NCI-H2107 treated with DMSO at 0.1 percent for 48 hours (cell line): ENCODE measurements at regions not wholly inside any gene's neighbourhood (a gene's known extent, or its start where the extent isn't known, plus 50 kb on each side); places are given as distances from the start of the nearest gene placed in this dataset.

Source experiments
- DNase-seq: peaks from one replicate; lab custom pipeline; 2025; ENCODE audit not compliant: unreplicated experiment; lab: John Stamatoyannopoulos, UW

DNA sequence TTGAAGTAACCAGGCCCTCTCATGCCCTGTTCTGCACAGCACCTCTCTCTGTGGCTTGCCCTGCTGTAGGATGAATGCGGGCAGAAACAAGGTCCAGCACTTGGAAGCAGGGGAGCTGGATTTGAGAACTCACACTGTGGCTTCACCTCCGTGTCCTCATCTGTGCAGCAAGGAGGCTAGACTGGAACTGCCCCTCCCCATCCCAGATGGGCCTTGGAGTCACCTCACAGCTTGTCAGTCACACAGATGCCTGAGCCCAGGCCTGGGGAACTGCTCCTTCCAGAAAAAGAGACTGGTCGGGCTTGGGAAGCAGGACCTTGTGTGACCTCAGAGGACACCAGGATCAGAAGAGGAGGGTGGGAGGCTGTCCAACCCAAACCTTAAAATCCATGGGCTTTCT lies 180.8 kb downstream of the CCT6B start:
- DNase-seq, result no peak

- no peak for DNase-seq
Measured at GRCh38 chr17:34776456-34777443, 184.5 kb downstream of the CCT6B start.

DNA sequence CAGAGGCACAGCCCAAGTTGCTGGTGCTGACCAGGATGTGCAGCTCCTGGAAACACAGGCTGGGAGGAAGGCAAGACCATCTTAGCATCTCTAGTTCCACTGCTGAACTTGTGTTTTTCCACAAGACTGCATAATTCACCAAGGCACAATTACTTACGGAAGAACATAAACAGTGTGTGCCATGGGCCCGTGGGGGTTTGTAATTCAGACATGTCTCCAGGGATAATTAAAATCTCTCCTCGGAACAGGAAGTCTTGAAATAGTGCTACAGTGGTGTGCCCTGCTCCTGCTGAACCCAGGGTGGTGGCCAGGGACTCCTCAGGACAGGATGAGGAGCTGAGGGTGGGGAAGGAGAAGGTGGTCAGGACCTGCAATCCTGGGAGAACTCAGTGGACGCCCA lies 188.2 kb downstream of the CCT6B start:
- no peak for DNase-seq

DNA sequence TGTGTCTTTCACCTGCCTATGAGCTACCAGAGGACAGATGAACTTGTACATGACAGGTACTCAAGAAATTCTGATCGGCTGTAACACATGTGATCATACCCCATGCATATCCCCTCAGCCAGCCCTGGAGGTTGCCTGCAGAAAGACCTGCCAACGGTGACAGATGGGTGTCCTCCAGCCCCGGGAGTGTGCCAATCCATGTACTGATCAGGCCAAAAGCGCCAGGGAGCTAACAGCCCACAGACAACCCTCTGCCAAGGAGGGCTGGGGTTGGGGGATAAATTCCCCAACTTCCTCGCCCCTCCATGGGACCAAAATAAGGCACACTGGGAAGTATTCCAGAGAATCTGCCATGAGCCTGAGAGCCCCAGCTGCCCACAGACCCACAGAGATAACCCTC lies 189.4 kb downstream of the CCT6B start:
- DNase-seq, result no peak

- DNase-seq, result no peak
Measured at GRCh38 chr17:34770586-34770985, 190.7 kb downstream of the CCT6B start.

GRCh38 chr17:34769899-34770298 lies 190.5 kb downstream of the TMEM132E start:
- no peak for DNase-seq

- DNase-seq, result no peak
Measured at GRCh38 chr17:34769049-34769448, 189.7 kb downstream of the TMEM132E start.

- DNase-seq, result no peak
Measured at GRCh38 chr17:34765291-34765690, 185.9 kb downstream of the TMEM132E start.

- DNase-seq, result no peak
Measured at GRCh38 chr17:34764716-34765115, 185.3 kb downstream of the TMEM132E start.

DNA sequence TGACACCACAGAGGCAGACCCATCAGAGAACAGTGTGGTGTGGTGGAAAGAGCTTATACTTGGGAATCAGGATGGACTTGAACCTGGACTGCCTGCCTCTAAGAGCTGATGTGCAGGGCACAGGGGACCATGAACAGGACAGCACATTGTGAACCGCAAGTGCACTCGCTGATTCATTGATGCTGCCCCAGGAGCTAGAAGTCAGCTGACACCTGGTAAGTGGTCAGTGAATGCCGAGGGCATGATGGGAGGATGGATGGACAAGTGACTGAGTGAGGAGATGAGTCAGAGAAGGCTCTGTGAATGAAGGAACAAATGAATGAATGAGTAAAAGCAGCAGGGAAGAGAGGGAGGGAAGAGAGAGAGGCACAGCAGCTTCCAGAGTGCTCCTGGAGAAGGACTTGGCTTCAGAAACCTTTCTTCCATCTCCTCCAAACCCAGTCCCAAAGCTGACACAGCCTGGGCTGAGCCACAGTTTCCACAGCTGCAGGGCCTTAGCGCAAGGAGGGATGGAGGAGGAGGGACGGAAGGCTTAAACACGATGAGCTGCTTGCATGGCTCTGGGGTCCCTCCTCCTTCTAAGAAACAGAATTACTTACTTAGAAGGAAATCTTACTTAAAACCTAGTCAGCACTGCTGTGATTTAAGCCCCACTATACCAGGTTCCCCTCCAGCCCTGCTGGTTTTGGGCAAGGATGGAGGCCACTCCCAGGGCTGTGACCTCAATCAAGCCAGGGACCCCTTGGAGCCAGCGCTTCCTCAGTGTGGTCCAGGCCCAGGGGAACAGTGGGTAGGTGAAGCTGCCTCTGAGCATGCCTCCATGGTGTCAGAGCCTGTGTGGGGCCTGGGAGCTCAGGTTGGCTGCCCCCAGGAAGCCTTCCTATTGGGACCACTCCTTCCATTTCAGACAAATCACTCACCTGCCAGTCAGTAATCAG lies 184.6 kb downstream of the TMEM132E start:
- DNase-seq, result no peak

- DNase-seq, result no peak
Measured at GRCh38 chr17:34762078-34762477, 182.7 kb downstream of the TMEM132E start.

DNA sequence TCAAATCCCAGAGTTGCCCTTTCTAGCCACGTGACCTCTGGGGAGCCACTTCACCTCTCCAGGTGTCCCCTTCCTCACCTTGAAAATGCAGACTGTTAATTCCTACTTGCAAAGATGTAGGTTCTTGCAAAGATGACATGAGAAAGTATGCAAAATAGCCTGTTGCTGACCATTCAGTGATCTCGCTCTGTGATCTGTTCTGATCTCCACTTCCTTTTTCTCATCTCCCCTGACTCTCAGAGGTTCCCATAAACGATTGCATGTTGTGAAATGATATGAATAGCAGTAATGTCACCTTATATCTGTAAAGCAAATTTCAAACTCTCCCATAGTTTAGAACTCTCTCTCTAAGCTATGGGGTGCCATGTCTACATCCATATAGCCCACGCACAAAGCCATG lies 182.3 kb downstream of the TMEM132E start:
- DNase-seq, result no peak

GRCh38 chr17:34760931-34761495 lies 181.6 kb downstream of the TMEM132E start:
- DNase-seq, result no peak

- DNase-seq, result no peak
Measured at GRCh38 chr17:34758718-34759117, 179.3 kb downstream of the TMEM132E start.

DNA sequence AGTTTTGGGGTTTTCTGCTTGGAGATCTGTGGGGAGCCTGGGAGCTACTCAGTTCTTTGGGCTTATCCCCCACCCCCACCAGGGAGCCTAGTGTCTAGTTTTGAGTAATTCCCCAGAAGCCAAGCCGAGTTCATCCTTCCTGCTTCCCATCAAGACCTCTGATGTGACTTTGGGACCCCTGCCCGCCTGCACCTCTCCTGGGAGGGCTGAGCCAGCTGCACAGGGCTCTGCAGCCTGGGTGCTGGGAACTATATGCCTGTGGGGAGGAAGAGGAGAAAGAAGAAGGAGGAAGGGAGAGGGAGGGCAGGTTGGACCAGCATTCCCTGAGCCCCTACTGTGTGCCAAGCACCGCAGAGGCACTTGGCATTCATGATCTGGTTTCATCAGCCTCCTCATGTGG lies 178.9 kb downstream of the TMEM132E start:
- no peak for DNase-seq

- DNase-seq, result no peak
Measured at GRCh38 chr17:34757611-34758010, 178.2 kb downstream of the TMEM132E start.

- DNase-seq, result no peak
Measured at GRCh38 chr17:34757106-34757505, 177.7 kb downstream of the TMEM132E start.

DNA sequence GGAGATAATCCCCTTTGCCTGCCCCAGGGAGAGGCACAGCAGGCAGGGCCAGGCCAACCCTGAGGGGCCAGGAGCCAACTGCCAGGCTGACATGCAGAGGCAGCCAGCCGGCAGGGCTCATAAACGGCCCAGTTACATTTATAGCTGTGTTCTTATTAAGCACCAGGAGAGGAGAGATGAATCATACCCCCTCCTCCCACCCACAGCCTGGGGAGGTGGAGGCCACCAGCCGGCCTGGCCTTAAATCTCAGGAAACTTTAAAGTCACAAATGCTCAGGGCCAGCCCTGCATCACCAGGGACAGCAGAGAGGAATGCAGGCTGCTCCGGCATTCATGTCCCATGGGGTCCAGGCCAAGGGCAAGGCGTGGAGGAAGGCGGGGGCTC lies 177.2 kb downstream of the TMEM132E start:
- DNase-seq, result no peak

GRCh38 chr17:34755981-34756636 lies 176.7 kb downstream of the TMEM132E start:
- no peak for DNase-seq

- no peak for DNase-seq
Measured at GRCh38 chr17:34755371-34755770, 176.0 kb downstream of the TMEM132E start.

- DNase-seq, result no peak
Measured at GRCh38 chr17:34750004-34750403, 170.6 kb downstream of the TMEM132E start.
